HG02870 (cell line): ENCODE measurements at regions not wholly inside any gene's neighbourhood (a gene's known extent, or its start where the extent isn't known, plus 50 kb on each side); places are given as distances from the start of the nearest gene placed in this dataset.

ENCODE experiments used
- ATAC-seq: cut with Tn5 transposase; IDR thresholded peaks from one replicate; pipeline ENCODE4 v1.9.1; 2021; ENCODE audit warnings: mild to moderate bottlenecking, moderate library complexity; ENCODE audit not compliant: unreplicated experiment

- no peak for ATAC-seq
Observed at GRCh38 chr14:28502517-28502916, 264.1 kb upstream of the FOXG1 start.

GRCh38 chr14:28515571-28515970 is 251.0 kb upstream of the FOXG1 start:
- no peak for ATAC-seq

GRCh38 chr14:28536889-28537288 is 229.7 kb upstream of the FOXG1 start:
- ATAC-seq = no peak

GRCh38 chr14:28542040-28542439 is 224.5 kb upstream of the FOXG1 start:
- no peak for ATAC-seq

GRCh38 chr14:28565345-28565744 is 201.2 kb upstream of the FOXG1 start:
- no peak for ATAC-seq

GRCh38 chr14:28570391-28570790 is 196.2 kb upstream of the FOXG1 start:
- ATAC-seq = no peak

- no peak for ATAC-seq
Observed at GRCh38 chr14:28571636-28572035, 195.0 kb upstream of the FOXG1 start.

GRCh38 chr14:28576523-28576922 is 190.1 kb upstream of the FOXG1 start:
- no peak for ATAC-seq

- ATAC-seq = no peak
Observed at GRCh38 chr14:28577187-28577586, 189.4 kb upstream of the FOXG1 start.

- no peak for ATAC-seq
Observed at GRCh38 chr14:28577711-28578131, 188.9 kb upstream of the FOXG1 start.

GRCh38 chr14:28584951-28585350 is 181.6 kb upstream of the FOXG1 start:
- no peak for ATAC-seq

GRCh38 chr14:28589792-28590191 is 176.8 kb upstream of the FOXG1 start:
- ATAC-seq = no peak

- no peak for ATAC-seq
Observed at GRCh38 chr14:28596391-28596790, 170.2 kb upstream of the FOXG1 start.

- ATAC-seq = no peak
Observed at GRCh38 chr14:28599191-28599590, 167.4 kb upstream of the FOXG1 start.

- no peak for ATAC-seq
Observed at GRCh38 chr14:28599605-28600004, 167.0 kb upstream of the FOXG1 start.

- ATAC-seq = no peak
Observed at GRCh38 chr14:28603606-28604005, 163.0 kb upstream of the FOXG1 start.

GRCh38 chr14:28607661-28608060 is 158.9 kb upstream of the FOXG1 start:
- ATAC-seq = no peak

- ATAC-seq = no peak
Observed at GRCh38 chr14:28608443-28608842, 158.1 kb upstream of the FOXG1 start.

GRCh38 chr14:28608851-28609828 is 157.4 kb upstream of the FOXG1 start:
- ATAC-seq = no peak

- ATAC-seq = no peak
Observed at GRCh38 chr14:28612414-28612813, 154.2 kb upstream of the FOXG1 start.

GRCh38 chr14:28613532-28613931 is 153.1 kb upstream of the FOXG1 start:
- no peak for ATAC-seq

GRCh38 chr14:28626780-28627179 is 139.8 kb upstream of the FOXG1 start:
- no peak for ATAC-seq
